ENCODE measurements at regions not wholly inside any gene's neighbourhood (a gene's known extent, or its start where the extent isn't known, plus 50 kb on each side); places are given as distances from the start of the nearest gene placed in this dataset.

DNA sequence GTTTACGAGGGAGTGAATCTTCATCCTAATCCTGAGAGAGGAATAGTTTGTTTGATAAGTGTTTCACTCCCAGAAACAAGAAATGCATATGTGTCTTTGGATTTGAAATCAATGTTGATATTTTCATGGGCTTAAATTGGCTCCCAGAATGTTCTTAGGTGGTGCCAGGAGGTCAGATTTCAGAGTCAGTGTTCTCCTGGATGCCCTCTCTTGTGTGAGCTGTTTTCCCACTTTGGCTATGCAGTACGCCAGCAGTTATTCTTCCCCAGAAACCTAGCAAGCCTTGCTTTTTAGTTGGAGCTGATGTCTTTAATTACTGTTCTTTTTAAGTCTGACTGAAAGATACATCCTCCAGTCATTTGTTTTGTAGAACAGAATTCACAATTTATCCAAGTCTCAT lies 291.4 kb downstream of the DNAJB9 start:
- intact Hi-C loops (cut with micrococcal nuclease; ENCODE audit: unreplicated experiment) = no loop called here
- CTCF ChIA-PET (ENCODE audit: low intra/inter-chr PET ratio, low total read pairs) = no interaction called here

More for the DNA sequence above, 291.4 kb downstream of the DNAJB9 start:
- POLR2A ChIA-PET = no interaction called here
- no TSS peak for BruUV-seq (replicated peaks)
- DNase-seq (ENCODE audit: low spot score) (no peak), ATAC-seq (no peak), FAIRE-seq (no peak)
- H3K36me3 ChIP-seq (replicated peaks in 1 of 2; ENCODE audit: control insufficient read depth in 1 of 2, insufficient read depth in 2 of 2, low read length in 2 of 2) = no peaks in the 10 kb centered on the region
- TF ChIP-seq GABPB1 (CRISPR knock-in tag; IDR thresholded peaks at IDR 0.05) (no peak), ZNF567 (CRISPR knock-in tag; IDR thresholded peaks at IDR 0.05; ENCODE audit: borderline replicate concordance) (no peak), ZSCAN31 (CRISPR knock-in tag; IDR thresholded peaks at IDR 0.05; ENCODE audit: low read depth) (no peak), TMF1 (CRISPR knock-in tag; IDR thresholded peaks at IDR 0.05; ENCODE audit: low read depth) (no peak), U2AF2 (IDR thresholded peaks at IDR 0.05; ENCODE audit: low read depth, low read length) (no peak), ZNF331 (CRISPR knock-in tag; IDR thresholded peaks at IDR 0.05) (no peak), XBP1 (CRISPR knock-in tag; IDR thresholded peaks at IDR 0.05) (no peak), MED1 (CRISPR knock-in tag; IDR thresholded peaks at IDR 0.05) (no peak), LCORL (IDR thresholded peaks at IDR 0.05) (no peak), LCORL (CRISPR knock-in tag; IDR thresholded peaks at IDR 0.05) (no peak), ZMYM2 (CRISPR knock-in tag; IDR thresholded peaks at IDR 0.05) (no peak)
- TF ChIP-seq, protein P1, sequence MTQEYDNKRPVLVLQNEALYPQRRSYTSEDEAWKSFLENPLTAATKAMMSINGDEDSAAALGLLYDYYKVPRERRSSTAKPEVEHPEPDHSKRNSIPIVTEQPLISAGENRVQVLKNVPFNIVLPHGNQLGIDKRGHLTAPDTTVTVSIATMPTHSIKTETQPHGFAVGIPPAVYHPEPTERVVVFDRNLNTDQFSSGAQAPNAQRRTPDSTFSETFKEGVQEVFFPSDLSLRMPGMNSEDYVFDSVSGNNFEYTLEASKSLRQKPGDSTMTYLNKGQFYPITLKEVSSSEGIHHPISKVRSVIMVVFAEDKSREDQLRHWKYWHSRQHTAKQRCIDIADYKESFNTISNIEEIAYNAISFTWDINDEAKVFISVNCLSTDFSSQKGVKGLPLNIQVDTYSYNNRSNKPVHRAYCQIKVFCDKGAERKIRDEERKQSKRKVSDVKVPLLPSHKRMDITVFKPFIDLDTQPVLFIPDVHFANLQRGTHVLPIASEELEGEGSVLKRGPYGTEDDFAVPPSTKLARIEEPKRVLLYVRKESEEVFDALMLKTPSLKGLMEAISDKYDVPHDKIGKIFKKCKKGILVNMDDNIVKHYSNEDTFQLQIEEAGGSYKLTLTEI (CRISPR knock-in tag; conservative IDR thresholded peaks at IDR 0.05) = no peak
- TF ChIP-seq, protein P2, sequence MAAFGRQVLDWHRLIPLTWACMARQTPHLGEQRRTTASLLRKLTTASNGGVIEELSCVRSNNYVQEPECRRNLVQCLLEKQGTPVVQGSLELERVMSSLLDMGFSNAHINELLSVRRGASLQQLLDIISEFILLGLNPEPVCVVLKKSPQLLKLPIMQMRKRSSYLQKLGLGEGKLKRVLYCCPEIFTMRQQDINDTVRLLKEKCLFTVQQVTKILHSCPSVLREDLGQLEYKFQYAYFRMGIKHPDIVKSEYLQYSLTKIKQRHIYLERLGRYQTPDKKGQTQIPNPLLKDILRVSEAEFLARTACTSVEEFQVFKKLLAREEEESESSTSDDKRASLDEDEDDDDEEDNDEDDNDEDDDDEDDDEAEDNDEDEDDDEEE (CRISPR knock-in tag; IDR thresholded peaks at IDR 0.05) = no peak
- TF ChIP-seq, protein P3, sequence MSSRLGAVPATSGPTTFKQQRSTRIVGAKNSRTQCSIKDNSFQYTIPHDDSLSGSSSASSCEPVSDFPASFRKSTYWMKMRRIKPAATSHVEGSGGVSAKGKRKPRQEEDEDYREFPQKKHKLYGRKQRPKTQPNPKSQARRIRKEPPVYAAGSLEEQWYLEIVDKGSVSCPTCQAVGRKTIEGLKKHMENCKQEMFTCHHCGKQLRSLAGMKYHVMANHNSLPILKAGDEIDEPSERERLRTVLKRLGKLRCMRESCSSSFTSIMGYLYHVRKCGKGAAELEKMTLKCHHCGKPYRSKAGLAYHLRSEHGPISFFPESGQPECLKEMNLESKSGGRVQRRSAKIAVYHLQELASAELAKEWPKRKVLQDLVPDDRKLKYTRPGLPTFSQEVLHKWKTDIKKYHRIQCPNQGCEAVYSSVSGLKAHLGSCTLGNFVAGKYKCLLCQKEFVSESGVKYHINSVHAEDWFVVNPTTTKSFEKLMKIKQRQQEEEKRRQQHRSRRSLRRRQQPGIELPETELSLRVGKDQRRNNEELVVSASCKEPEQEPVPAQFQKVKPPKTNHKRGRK (CRISPR knock-in tag; IDR thresholded peaks at IDR 0.05) = no peak
- TF ChIP-seq, protein P4, sequence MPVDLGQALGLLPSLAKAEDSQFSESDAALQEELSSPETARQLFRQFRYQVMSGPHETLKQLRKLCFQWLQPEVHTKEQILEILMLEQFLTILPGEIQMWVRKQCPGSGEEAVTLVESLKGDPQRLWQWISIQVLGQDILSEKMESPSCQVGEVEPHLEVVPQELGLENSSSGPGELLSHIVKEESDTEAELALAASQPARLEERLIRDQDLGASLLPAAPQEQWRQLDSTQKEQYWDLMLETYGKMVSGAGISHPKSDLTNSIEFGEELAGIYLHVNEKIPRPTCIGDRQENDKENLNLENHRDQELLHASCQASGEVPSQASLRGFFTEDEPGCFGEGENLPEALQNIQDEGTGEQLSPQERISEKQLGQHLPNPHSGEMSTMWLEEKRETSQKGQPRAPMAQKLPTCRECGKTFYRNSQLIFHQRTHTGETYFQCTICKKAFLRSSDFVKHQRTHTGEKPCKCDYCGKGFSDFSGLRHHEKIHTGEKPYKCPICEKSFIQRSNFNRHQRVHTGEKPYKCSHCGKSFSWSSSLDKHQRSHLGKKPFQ (CRISPR knock-in tag; IDR thresholded peaks at IDR 0.05; ENCODE audit: insufficient replicate concordance) = no peak
- H3K27me3 ChIP-seq (ENCODE audit: control insufficient read depth in 1 of 2, insufficient read depth in 2 of 2, low read length in 2 of 2) = peaks cover 0 to 4% of the 10 kb centered on the region in 2 experiments; a peak in 1 of 5 replicates
- no peaks in the 10 kb centered on the region for H3K79me2 ChIP-seq (ENCODE audit: insufficient read depth, low read length)
- no peaks in the 10 kb centered on the region for H4K20me1 ChIP-seq (ENCODE audit: insufficient read depth, low read length)
- no peaks in the 10 kb centered on the region for H3K4me1 ChIP-seq (ENCODE audit: insufficient read depth, low read length)
- no peak overlapping the region for H2AFZ ChIP-seq (ENCODE audit: low read length)
- no peaks in the 10 kb centered on the region for H3K9me3 ChIP-seq (ENCODE audit: low read length)
- no peak overlapping the region for H3K4me3 ChIP-seq (replicated peaks in 1 of 3; ENCODE audit: insufficient read depth in 1 of 3, low read depth in 2 of 3, low read length in 3 of 3)
- in situ Hi-C loops (cut with HindIII; ENCODE audit: extremely low pct_ligation_motif_present, low pct_unique_long_range_greater_than_20kb) = no loop called here
- no peak overlapping the region for H3K4me2 ChIP-seq (ENCODE audit: low read depth, low read length)
- no peak overlapping the region for H3K27ac ChIP-seq (ENCODE audit: extremely low read length, insufficient read depth, low read length)
- no peak overlapping the region for H3K9ac ChIP-seq (ENCODE audit: insufficient read depth, low read depth, low read length)
- WGBS (ENCODE audit: low lambda C conversion rate) = 8% methylated on average over 1 of the region's 2 CpGs
